HepG2 (cell line): ENCODE measurements at regions not wholly inside any gene's neighbourhood (a gene's known extent, or its start where the extent isn't known, plus 50 kb on each side); places are given as distances from the start of the nearest gene placed in this dataset.

Source experiments
- ATAC-seq: fragments of 200-7000 bp; cut with Tn5 transposase; 3 replicates; pipeline ENCODE4 v1.9.1; 2020; ENCODE audit warnings: mild to moderate bottlenecking, moderate library complexity
- BruUV-seq: library from RNA; stranded (reverse); fragments of 400-500 nt; replicated peaks from 2 replicates; lab custom pipeline; 2021; lab: Mats Ljungman, UMichigan
- CTCF ChIA-PET: fragments of 300-600 bp; formaldehyde crosslinking; extraction: SDS; loops from one replicate; lab custom pipeline; 2021; ENCODE audit warnings: low total read pairs, inconsistent platforms, low intra/inter-chr PET ratio; lab: Yijun Ruan, JAX
- POLR2A ChIA-PET: fragments of 350-600 bp; sonication (Branson Sonifier 250); formaldehyde crosslinking; loops from one replicate; lab custom pipeline; 2020; ENCODE audit warnings: antibody characterized with exemption, inconsistent platforms; lab: Yijun Ruan, JAX
- DNase-seq: peaks from one replicate; pipeline ENCODE4 v3.0.0-alpha.2; 2015; ENCODE audit warnings: low spot score
- FAIRE-seq: peaks from 3 replicates; lab custom pipeline; 2011; peaks lifted over from hg19 to GRCh38; lab: Jason Lieb, UNC
- H2AFZ ChIP-seq: one replicate; pipeline ENCODE4 v1.6.1; 2011; ENCODE audit warnings: low read length, inconsistent platforms
- H3K27ac ChIP-seq: fragments of 300-600 bp; 3 replicates; pipeline ENCODE4 v1.8.0; 2011; ENCODE audit warnings: mixed run types, mild to moderate bottlenecking, mixed read lengths, low read length, inconsistent platforms; ENCODE audit not compliant: insufficient read depth; ENCODE audit errors: extremely low read length
- H3K27me3 ChIP-seq, 2 experiments: fragments of 200-600 bp in 1 of 2; 2 replicates in 1 of 2; 3 replicates in 1 of 2; pipeline versions ENCODE4 v1.6.0 to v1.8.0; 2011; ENCODE audit warnings: low read length in 2 of 2, mild to moderate bottlenecking in 2 of 2, moderate library complexity in 2 of 2, inconsistent platforms in 1 of 2; ENCODE audit not compliant: insufficient read depth in 2 of 2, control insufficient read depth in 1 of 2
- H3K36me3 ChIP-seq, 2 experiments: fragments of 200-600 bp in 1 of 2; replicated peaks in 1 of 2; 2 replicates in 1 of 2; 3 replicates in 1 of 2; pipeline versions ENCODE4 v1.5.1 to v1.8.0; 2011; ENCODE audit warnings: low read length in 2 of 2, inconsistent platforms in 1 of 2; ENCODE audit not compliant: insufficient read depth in 2 of 2, control insufficient read depth in 1 of 2
- H3K4me1 ChIP-seq: 2 replicates; pipeline ENCODE4 v1.5.1; 2012; ENCODE audit warnings: low read length, inconsistent platforms; ENCODE audit not compliant: insufficient read depth
- H3K4me2 ChIP-seq: 2 replicates; pipeline ENCODE4 v1.6.0; 2011; ENCODE audit warnings: low read depth, low read length, inconsistent platforms
- H3K4me3 ChIP-seq, 3 experiments: fragments of 200-600 bp in 1 of 3; sonication (generic), shearing (Covaris generic) in 1 of 3; replicated peaks in 1 of 3; 2 replicates each; pipeline ENCODE4 v1.5.1; 2011 to 2016; ENCODE audit warnings: low read length in 3 of 3, inconsistent platforms in 2 of 3, low read depth in 2 of 3, mild to moderate bottlenecking in 2 of 3, control low read depth in 1 of 3, mixed read lengths in 1 of 3; ENCODE audit not compliant: insufficient read depth in 1 of 3
- H3K79me2 ChIP-seq: one replicate; pipeline ENCODE4 v1.6.1; 2011; ENCODE audit warnings: low read length, inconsistent platforms; ENCODE audit not compliant: insufficient read depth
- H3K9ac ChIP-seq: 2 replicates; pipeline ENCODE4 v1.6.0; 2011; ENCODE audit warnings: mild to moderate bottlenecking, low read depth, low read length, inconsistent platforms; ENCODE audit not compliant: insufficient read depth
- H3K9me3 ChIP-seq: 2 replicates; pipeline ENCODE4 v1.5.1; 2012; ENCODE audit warnings: mild to moderate bottlenecking, low read length
- H4K20me1 ChIP-seq: 2 replicates; pipeline ENCODE4 v1.6.0; 2011; ENCODE audit warnings: inconsistent platforms, mild to moderate bottlenecking, low read length, moderate library complexity; ENCODE audit not compliant: insufficient read depth
- ATF7-NPFF ChIP-seq: sonication (generic); formaldehyde crosslinking; IDR thresholded peaks from 2 replicates; pipeline ENCODE4 v1.8.1; 2023; ENCODE audit warnings: mild to moderate bottlenecking, low read depth, missing genetic modification reagents, moderate library complexity
- HDAC1 ChIP-seq: sonication (generic); formaldehyde crosslinking; IDR thresholded peaks from 2 replicates; pipeline ENCODE4 v1.5.1; 2020; ENCODE audit warnings: mild to moderate bottlenecking, missing genetic modification reagents
- KAT8 ChIP-seq: IDR thresholded peaks from 2 replicates; pipeline ENCODE4 v1.6.1; 2016; ENCODE audit warnings: missing genetic modification reagents, missing compliant biosample characterization
- MAFF ChIP-seq: IDR thresholded peaks from 2 replicates; pipeline ENCODE4 v1.6.1; 2011; ENCODE audit warnings: low read depth, low read length, improper control_type of control experiment
- MAFK ChIP-seq, 2 experiments: IDR thresholded peaks in 1 of 2; conservative IDR thresholded peaks in 1 of 2; 2 replicates each; pipeline ENCODE4 v1.6.1; 2011; ENCODE audit warnings: improper control_type of control experiment in 2 of 2, low read length in 2 of 2
- REPIN1 ChIP-seq: sonication (generic); formaldehyde crosslinking; IDR thresholded peaks from 2 replicates; pipeline ENCODE4 v1.8.0; 2022; ENCODE audit warnings: missing genetic modification reagents, low read depth, mild to moderate bottlenecking, borderline replicate concordance
- RFXAP ChIP-seq: sonication (generic); formaldehyde crosslinking; IDR thresholded peaks from 2 replicates; pipeline ENCODE4 v1.4.0; 2020; ENCODE audit warnings: missing genetic modification reagents, borderline replicate concordance
- SCMH1 ChIP-seq: sonication (generic); formaldehyde crosslinking; IDR thresholded peaks from 2 replicates; pipeline ENCODE4 v1.9.0; 2021; ENCODE audit warnings: missing genetic modification reagents, mild to moderate bottlenecking, borderline replicate concordance
- TAF15 ChIP-seq: fragments of 200-400 bp; formaldehyde crosslinking; IDR thresholded peaks from one replicate; pipeline ENCODE4 v1.6.1; 2018; ENCODE audit warnings: mild to moderate bottlenecking, low read depth, low read length; ENCODE audit not compliant: poor library complexity, severe bottlenecking
- ZNF792 ChIP-seq: IDR thresholded peaks from 2 replicates; pipeline ENCODE4 v1.6.1; 2016
- ZSCAN22 ChIP-seq: sonication (generic); formaldehyde crosslinking; IDR thresholded peaks from 2 replicates; pipeline ENCODE4 v1.4.0; 2020; ENCODE audit warnings: mild to moderate bottlenecking, missing genetic modification reagents
- WGBS: methylation state at CpG from one replicate; pipeline ENCODE4 v1.1.6; 2017; ENCODE audit warnings: low lambda C conversion rate; 5-methylcytosine and 5-hydroxymethylcytosine counted together
- in situ Hi-C: cut with HindIII; loops from 2 replicates; pipeline ENCODE4 v1.10.0; 2017; ENCODE audit warnings: low pct_unique_long_range_greater_than_20kb; ENCODE audit not compliant: extremely low pct_ligation_motif_present
- intact Hi-C: fragments of 100-400 bp; cut with micrococcal nuclease; formaldehyde crosslinking; loops from one replicate; pipeline ENCODE4 v1.10.0; 2022; ENCODE audit not compliant: unreplicated experiment
- TF ChIP-seq, protein P1 (sequence below): IDR thresholded peaks from 2 replicates; pipeline ENCODE4 v1.6.1; 2016; ENCODE audit warnings: missing biosample characterization, missing genetic modification reagents, low read depth
- TF ChIP-seq, protein P2 (sequence below): sonication (generic); formaldehyde crosslinking; IDR thresholded peaks from 2 replicates; pipeline ENCODE4 v1.5.1; 2020; ENCODE audit warnings: missing genetic modification reagents, mild to moderate bottlenecking, borderline replicate concordance
- TF ChIP-seq, protein P3 (sequence below): sonication (generic); formaldehyde crosslinking; IDR thresholded peaks from 2 replicates; pipeline ENCODE4 v1.4.0; 2020; ENCODE audit warnings: mild to moderate bottlenecking, missing genetic modification reagents

DNA sequence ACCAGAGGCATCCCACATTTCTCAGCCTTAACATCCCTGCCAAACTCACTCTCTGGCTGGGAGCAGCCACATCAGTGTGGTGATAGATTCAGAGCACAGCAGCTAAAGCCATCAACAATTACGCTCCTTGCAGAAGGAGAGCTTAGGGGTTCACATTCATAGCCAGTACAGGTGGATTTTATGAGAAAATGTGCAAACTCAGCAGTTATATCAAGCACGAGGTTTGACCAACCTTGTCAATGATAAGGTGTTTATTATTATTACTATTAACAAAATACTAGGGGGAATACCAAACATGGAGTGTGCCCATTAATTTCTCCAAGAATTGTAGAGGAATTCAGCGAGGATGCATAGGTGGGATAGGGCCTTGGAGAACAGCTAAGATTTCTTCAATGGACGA lies 362.3 kb downstream of the WDR11 start:
- H3K79me2 ChIP-seq, result no peaks in the 10 kb centered on the region
- H3K4me2 ChIP-seq, result no peak overlapping the region
- in situ Hi-C loops, result no loop called here
- FAIRE-seq (no peak), ATAC-seq (no peak), DNase-seq (no peak)
- H3K27me3 ChIP-seq, result no peaks in the 10 kb centered on the region
- WGBS, result 2% methylated on average over 4 of the region's 4 CpGs
- H3K27ac ChIP-seq, result no peak overlapping the region
- H3K36me3 ChIP-seq, result no peaks in the 10 kb centered on the region
- no peaks in the 10 kb centered on the region for H3K4me1 ChIP-seq
- ChIA-PET POLR2A (no interaction called here), CTCF (no interaction called here)
- no peaks in the 10 kb centered on the region for H4K20me1 ChIP-seq
- no peak overlapping the region for H3K9ac ChIP-seq
- no peak overlapping the region for H2AFZ ChIP-seq
- TF ChIP-seq TAF15, result no peak
- TF ChIP-seq KAT8 (CRISPR knock-in tag), result no peak
- TF ChIP-seq ATF7-NPFF (CRISPR knock-in tag), result no peak
- TF ChIP-seq, protein P1, sequence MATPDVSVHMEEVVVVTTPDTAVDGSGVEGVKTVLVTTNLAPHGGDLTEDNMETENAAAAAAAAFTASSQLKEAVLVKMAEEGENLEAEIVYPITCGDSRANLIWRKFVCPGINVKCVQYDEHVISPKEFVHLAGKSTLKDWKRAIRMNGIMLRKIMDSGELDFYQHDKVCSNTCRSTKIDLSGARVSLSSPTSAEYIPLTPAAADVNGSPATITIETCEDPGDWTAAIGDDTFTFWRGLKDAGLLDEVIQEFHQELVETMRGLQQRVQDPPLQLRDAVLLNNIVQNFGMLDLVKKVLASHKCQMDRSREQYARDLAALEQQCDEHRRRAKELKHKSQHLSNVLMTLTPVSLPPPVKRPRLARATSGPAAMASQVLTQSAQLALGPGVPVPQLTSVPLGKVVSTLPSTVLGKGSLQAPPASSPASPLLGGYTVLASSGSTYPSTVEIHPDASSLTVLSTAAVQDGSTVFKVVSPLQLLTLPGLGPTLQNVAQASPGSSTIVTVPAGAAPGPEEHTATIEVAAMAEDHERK, result no peak
- TF ChIP-seq, protein P2, sequence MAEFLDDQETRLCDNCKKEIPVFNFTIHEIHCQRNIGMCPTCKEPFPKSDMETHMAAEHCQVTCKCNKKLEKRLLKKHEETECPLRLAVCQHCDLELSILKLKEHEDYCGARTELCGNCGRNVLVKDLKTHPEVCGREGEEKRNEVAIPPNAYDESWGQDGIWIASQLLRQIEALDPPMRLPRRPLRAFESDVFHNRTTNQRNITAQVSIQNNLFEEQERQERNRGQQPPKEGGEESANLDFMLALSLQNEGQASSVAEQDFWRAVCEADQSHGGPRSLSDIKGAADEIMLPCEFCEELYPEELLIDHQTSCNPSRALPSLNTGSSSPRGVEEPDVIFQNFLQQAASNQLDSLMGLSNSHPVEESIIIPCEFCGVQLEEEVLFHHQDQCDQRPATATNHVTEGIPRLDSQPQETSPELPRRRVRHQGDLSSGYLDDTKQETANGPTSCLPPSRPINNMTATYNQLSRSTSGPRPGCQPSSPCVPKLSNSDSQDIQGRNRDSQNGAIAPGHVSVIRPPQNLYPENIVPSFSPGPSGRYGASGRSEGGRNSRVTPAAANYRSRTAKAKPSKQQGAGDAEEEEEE (CRISPR knock-in tag), result no peak
- TF ChIP-seq ZNF792 (CRISPR knock-in tag), result no peak
- peak; percentile 95 to 97 for TF ChIP-seq MAFK (conservative IDR thresholded peaks at IDR 0.05 in 1 of 2, IDR thresholded peaks at IDR 0.05 in 1 of 2; ENCODE audit: low read length in 2 of 2)
- no peak for TF ChIP-seq REPIN1 (CRISPR knock-in tag)
- TF ChIP-seq MAFF, result peak; percentile 96
- no peak for TF ChIP-seq RFXAP
- TF ChIP-seq ZSCAN22, result no peak
- no peak for TF ChIP-seq HDAC1 (CRISPR knock-in tag)
- TF ChIP-seq, protein P3, sequence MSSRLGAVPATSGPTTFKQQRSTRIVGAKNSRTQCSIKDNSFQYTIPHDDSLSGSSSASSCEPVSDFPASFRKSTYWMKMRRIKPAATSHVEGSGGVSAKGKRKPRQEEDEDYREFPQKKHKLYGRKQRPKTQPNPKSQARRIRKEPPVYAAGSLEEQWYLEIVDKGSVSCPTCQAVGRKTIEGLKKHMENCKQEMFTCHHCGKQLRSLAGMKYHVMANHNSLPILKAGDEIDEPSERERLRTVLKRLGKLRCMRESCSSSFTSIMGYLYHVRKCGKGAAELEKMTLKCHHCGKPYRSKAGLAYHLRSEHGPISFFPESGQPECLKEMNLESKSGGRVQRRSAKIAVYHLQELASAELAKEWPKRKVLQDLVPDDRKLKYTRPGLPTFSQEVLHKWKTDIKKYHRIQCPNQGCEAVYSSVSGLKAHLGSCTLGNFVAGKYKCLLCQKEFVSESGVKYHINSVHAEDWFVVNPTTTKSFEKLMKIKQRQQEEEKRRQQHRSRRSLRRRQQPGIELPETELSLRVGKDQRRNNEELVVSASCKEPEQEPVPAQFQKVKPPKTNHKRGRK (CRISPR knock-in tag), result no peak
- TF ChIP-seq SCMH1 (CRISPR knock-in tag), result no peak
- no peak overlapping the region for H3K4me3 ChIP-seq
- no peaks in the 10 kb centered on the region for H3K9me3 ChIP-seq
- intact Hi-C loops, result no loop called here
- BruUV-seq, result no TSS peak
